IMR-90 (cell line): ENCODE measurements at regions not wholly inside any gene's neighbourhood (a gene's known extent, or its start where the extent isn't known, plus 50 kb on each side); places are given as distances from the start of the nearest gene placed in this dataset.

Experiments
- ATAC-seq: fragments of 200-7000 bp; cut with Tn5 transposase; 2 replicates; pipeline ENCODE4 v1.9.1; 2020; ENCODE audit warnings: low read depth, mild to moderate bottlenecking, moderate library complexity
- BruUV-seq: library from RNA; stranded (reverse); fragments of 400-500 nt; replicated peaks from 2 replicates; lab custom pipeline; 2021; lab: Mats Ljungman, UMichigan
- CTCF ChIA-PET: fragments of 300-600 bp; formaldehyde crosslinking; extraction: SDS; loops from one replicate; lab custom pipeline; 2021; ENCODE audit warnings: antibody characterized with exemption; lab: Yijun Ruan, JAX
- POLR2A ChIA-PET: fragments of 300-600 bp; sonication (Branson Sonifier 250); formaldehyde crosslinking; loops from one replicate; lab custom pipeline; 2022; ENCODE audit warnings: antibody characterized with exemption; ENCODE audit not compliant: unreplicated experiment; lab: Charles Lee
- DNase-seq: peaks from one replicate; pipeline ENCODE4 v3.0.0; 2013
- H2AFZ ChIP-seq: replicated peaks from 2 replicates; pipeline ENCODE3; 2013; ENCODE audit warnings: low read length, mild to moderate bottlenecking; ENCODE audit not compliant: poor library complexity
- H2AK5ac ChIP-seq: 2 replicates; pipeline ENCODE4 v1.6.1; 2013; ENCODE audit warnings: low read depth, low read length, inconsistent platforms
- H2AK9ac ChIP-seq: replicated peaks from 2 replicates; pipeline ENCODE3; 2013; ENCODE audit warnings: mild to moderate bottlenecking, low read depth, low read length, moderate library complexity; ENCODE audit not compliant: poor library complexity
- H2BK120ac ChIP-seq: 2 replicates; pipeline ENCODE4 v1.6.1; 2013; ENCODE audit warnings: low read depth, low read length, inconsistent platforms
- H2BK15ac ChIP-seq: 3 replicates; pipeline ENCODE4 v1.6.1; 2013; ENCODE audit warnings: low read depth, low read length, inconsistent platforms
- H2BK20ac ChIP-seq: 2 replicates; pipeline ENCODE4 v1.6.1; 2013; ENCODE audit warnings: low read depth, mild to moderate bottlenecking, inconsistent platforms, low read length, moderate library complexity
- H2BK5ac ChIP-seq: 2 replicates; pipeline ENCODE4 v1.6.1; 2013; ENCODE audit warnings: mild to moderate bottlenecking, low read depth, low read length, inconsistent platforms; ENCODE audit not compliant: poor library complexity, severe bottlenecking
- H3K14ac ChIP-seq: replicated peaks from 2 replicates; pipeline ENCODE4 v1.6.1; 2013; ENCODE audit warnings: low read depth, low read length, inconsistent platforms
- H3K18ac ChIP-seq: 2 replicates; pipeline ENCODE4 v1.6.1; 2013; ENCODE audit warnings: low read depth, low read length, control low read depth
- H3K23ac ChIP-seq: 2 replicates; pipeline ENCODE4 v1.6.1; 2013; ENCODE audit warnings: low read depth, low read length, inconsistent platforms
- H3K27ac ChIP-seq: 2 replicates; pipeline ENCODE4 v1.5.1; 2013; ENCODE audit warnings: mild to moderate bottlenecking, control low read depth, low read length; ENCODE audit not compliant: insufficient read depth
- H3K27me3 ChIP-seq: 2 replicates; pipeline ENCODE4 v1.6.1; 2013; ENCODE audit warnings: low read length; ENCODE audit not compliant: control insufficient read depth, insufficient read depth
- H3K36me3 ChIP-seq: 2 replicates; pipeline ENCODE4 v1.6.1; 2013; ENCODE audit warnings: low read length, mixed read lengths; ENCODE audit not compliant: control insufficient read depth, insufficient read depth
- H3K4ac ChIP-seq: 2 replicates; pipeline ENCODE4 v1.6.1; 2013; ENCODE audit warnings: low read depth, low read length, inconsistent platforms
- H3K4me1 ChIP-seq: 2 replicates; pipeline ENCODE4 v1.6.1; 2013; ENCODE audit warnings: low read length, mixed read lengths; ENCODE audit not compliant: control insufficient read depth, insufficient read depth
- H3K4me2 ChIP-seq: 2 replicates; pipeline ENCODE4 v1.6.1; 2013; ENCODE audit warnings: low read depth, mild to moderate bottlenecking, control low read depth, low read length, moderate library complexity
- H3K4me3 ChIP-seq: 2 replicates; pipeline ENCODE4 v1.5.1; 2013; ENCODE audit warnings: low read depth, mild to moderate bottlenecking, control low read depth, low read length, moderate library complexity; ENCODE audit not compliant: insufficient read depth
- H3K56ac ChIP-seq: 2 replicates; pipeline ENCODE4 v1.6.1; 2013; ENCODE audit warnings: low read length, inconsistent platforms; ENCODE audit not compliant: insufficient read depth; ENCODE audit errors: extremely low read depth
- H3K79me1 ChIP-seq, 2 experiments: 2 replicates each; pipeline ENCODE4 v1.6.1; 2013; ENCODE audit warnings: low read length in 2 of 2, inconsistent platforms in 1 of 2, low read depth in 1 of 2
- H3K9ac ChIP-seq: 2 replicates; pipeline ENCODE4 v1.6.1; 2013; ENCODE audit warnings: low read depth, low read length, control low read depth
- H3K9me1 ChIP-seq: 2 replicates; pipeline ENCODE4 v1.6.1; 2013; ENCODE audit warnings: low read length, inconsistent platforms; ENCODE audit not compliant: insufficient read depth
- H3K9me3 ChIP-seq: 2 replicates; pipeline ENCODE4 v1.6.1; 2013; ENCODE audit warnings: low read length; ENCODE audit not compliant: control insufficient read depth, insufficient read depth
- H4K20me1 ChIP-seq: 2 replicates; pipeline ENCODE4 v1.6.1; 2013; ENCODE audit warnings: low read length, inconsistent platforms; ENCODE audit not compliant: insufficient read depth
- H4K5ac ChIP-seq: 2 replicates; pipeline ENCODE4 v1.6.1; 2013; ENCODE audit warnings: mild to moderate bottlenecking, low read depth, low read length, control low read depth
- H4K8ac ChIP-seq, 2 experiments: 2 replicates each; pipeline ENCODE4 v1.6.1; 2013; ENCODE audit warnings: low read depth in 2 of 2, low read length in 2 of 2, control low read depth in 1 of 2, inconsistent platforms in 1 of 2
- H4K91ac ChIP-seq: 2 replicates; pipeline ENCODE4 v1.6.1; 2013; ENCODE audit warnings: low read depth, low read length, inconsistent platforms; ENCODE audit not compliant: insufficient read depth
- BHLHE40 ChIP-seq: fragments of 150-350 bp; IDR thresholded peaks from 2 replicates; pipeline ENCODE4 v1.6.1; 2016; ENCODE audit warnings: mild to moderate bottlenecking, low read depth, low read length
- CEBPB ChIP-seq: IDR thresholded peaks from 2 replicates; pipeline ENCODE4 v1.6.1; 2012; ENCODE audit warnings: low read depth, low read length, improper control_type of control experiment
- CHD1 ChIP-seq: IDR thresholded peaks from 2 replicates; pipeline ENCODE4 v1.6.1; 2012; ENCODE audit warnings: low read depth, low read length, improper control_type of control experiment
- FOS ChIP-seq: fragments of 150-350 bp; IDR thresholded peaks from 2 replicates; pipeline ENCODE4 v1.6.1; 2016; ENCODE audit warnings: low read depth, low read length
- MAFK ChIP-seq: IDR thresholded peaks from 2 replicates; pipeline ENCODE4 v1.6.1; 2012; ENCODE audit warnings: low read depth, low read length, improper control_type of control experiment
- MAZ ChIP-seq: IDR thresholded peaks from 2 replicates; pipeline ENCODE4 v1.6.1; 2012; ENCODE audit warnings: low read depth, mild to moderate bottlenecking, low read length, improper control_type of control experiment, moderate library complexity, borderline replicate concordance
- MXI1 ChIP-seq: IDR thresholded peaks from 2 replicates; pipeline ENCODE4 v1.6.1; 2012; ENCODE audit warnings: low read depth, mild to moderate bottlenecking, low read length, moderate library complexity, borderline replicate concordance
- NFE2L2 ChIP-seq: fragments of 150-350 bp; IDR thresholded peaks from 2 replicates; pipeline ENCODE4 v1.6.1; 2016; ENCODE audit warnings: low read depth, mild to moderate bottlenecking, low read length
- POLR2A ChIP-seq: IDR thresholded peaks from 2 replicates; pipeline ENCODE4 v1.6.1; 2012; ENCODE audit warnings: mild to moderate bottlenecking, low read depth, low read length
- RAD21 ChIP-seq: IDR thresholded peaks from 2 replicates; pipeline ENCODE4 v1.6.1; 2012; ENCODE audit warnings: low read length, improper control_type of control experiment
- RCOR1 ChIP-seq: IDR thresholded peaks from 2 replicates; pipeline ENCODE4 v1.6.1; 2012; ENCODE audit warnings: mild to moderate bottlenecking, low read length, improper control_type of control experiment; ENCODE audit not compliant: insufficient replicate concordance
- RFX5 ChIP-seq: IDR thresholded peaks from 2 replicates; pipeline ENCODE4 v1.8.0; 2012; ENCODE audit warnings: low read depth, mild to moderate bottlenecking, low read length, moderate library complexity
- SMC3 ChIP-seq: fragments of 150-350 bp; IDR thresholded peaks from 2 replicates; pipeline ENCODE4 v1.6.1; 2016; ENCODE audit warnings: low read depth, mild to moderate bottlenecking, antibody characterized with exemption, low read length, moderate library complexity
- dilution Hi-C: fragments of 300-500 bp; cut with HindIII; formaldehyde crosslinking; loops from one replicate; pipeline ENCODE4 v1.14.3; 2018; ENCODE audit warnings: low sequenced_read_pairs; ENCODE audit not compliant: unreplicated experiment
- in situ Hi-C: fragments of 300-500 bp; cut with MboI; formaldehyde crosslinking; loops from 3 replicates; pipeline ENCODE4 v1.14.3; 2019; ENCODE audit warnings: low sequenced_read_pairs, inconsistent platforms, mixed read lengths
- intact Hi-C: fragments of 100-400 bp; cut with micrococcal nuclease; formaldehyde crosslinking; loops from 2 replicates; pipeline ENCODE4 v1.10.0; 2022
- TF ChIP-seq, protein P1 (sequence below): conservative IDR thresholded peaks from 2 replicates; pipeline ENCODE4 v1.5.1; 2012; ENCODE audit warnings: mild to moderate bottlenecking, low read depth, low read length, improper control_type of control experiment
- TF ChIP-seq, protein P2 (sequence below): fragments of 150-350 bp; IDR thresholded peaks from 2 replicates; pipeline ENCODE4 v1.6.1; 2017; ENCODE audit warnings: mild to moderate bottlenecking, antibody characterized with exemption, low read length, low read depth
- TF ChIP-seq, protein P3 (sequence below): fragments of 150-350 bp; IDR thresholded peaks from 2 replicates; pipeline ENCODE4 v1.6.1; 2016; ENCODE audit warnings: low read depth, mild to moderate bottlenecking, low read length, moderate library complexity, borderline replicate concordance

DNA sequence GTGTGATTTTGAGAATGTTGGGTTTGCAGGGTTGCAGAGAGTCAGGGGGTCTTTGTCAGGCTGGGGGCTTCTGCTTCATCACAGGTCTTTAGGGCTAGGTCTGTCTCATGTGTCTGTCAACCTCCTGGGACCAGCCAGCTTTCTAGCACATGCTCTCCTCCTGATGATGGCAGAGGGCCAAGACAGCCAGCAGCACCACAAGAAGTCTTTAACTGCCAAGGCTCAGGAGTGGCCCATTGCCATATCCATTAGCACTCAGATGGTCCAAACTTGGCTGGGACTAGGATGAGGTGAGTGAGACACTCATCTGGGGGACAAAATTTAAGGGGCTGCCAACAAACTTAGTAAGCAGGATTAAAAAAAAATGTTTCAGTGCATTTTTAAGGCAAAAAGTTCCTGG, 384.2 kb upstream of the CDH10 start:
- H4K91ac ChIP-seq, result no peak overlapping the region
- no peak overlapping the region for H2BK15ac ChIP-seq
- dilution Hi-C loops, result no loop called here
- no peak overlapping the region for H3K18ac ChIP-seq
- no peak overlapping the region for H2BK120ac ChIP-seq
- no peak overlapping the region for H4K5ac ChIP-seq
- H3K4me2 ChIP-seq, result no peak overlapping the region
- H3K23ac ChIP-seq, result no peak overlapping the region
- H3K9me1 ChIP-seq, result no peaks in the 10 kb centered on the region
- no peak overlapping the region for H3K27ac ChIP-seq
- H2AFZ ChIP-seq, result no peak overlapping the region
- intact Hi-C loops, result no loop called here
- H4K20me1 ChIP-seq, result no peaks in the 10 kb centered on the region
- H3K79me1 ChIP-seq, result no peaks in the 10 kb centered on the region
- in situ Hi-C loops, result no loop called here
- no peaks in the 10 kb centered on the region for H3K4me1 ChIP-seq
- H3K9ac ChIP-seq, result no peak overlapping the region
- no peak overlapping the region for H2AK9ac ChIP-seq
- no peak overlapping the region for H3K4me3 ChIP-seq
- H2BK20ac ChIP-seq, result no peak overlapping the region
- H3K14ac ChIP-seq, result no peak overlapping the region
- no peak overlapping the region for H2BK5ac ChIP-seq
- DNase-seq, result no peak
- H3K56ac ChIP-seq, result no peak overlapping the region
- ChIA-PET CTCF (no interaction called here), POLR2A (no interaction called here)
- peaks cover 5% of the 10 kb centered on the region for H3K9me3 ChIP-seq
- H3K36me3 ChIP-seq, result no peaks in the 10 kb centered on the region
- BruUV-seq, result no TSS peak
- ATAC-seq, result no peak
- no peak overlapping the region for H4K8ac ChIP-seq
- no peak overlapping the region for H3K4ac ChIP-seq
- TF ChIP-seq FOS (no peak), BHLHE40 (no peak), SMC3 (no peak), MAFK (no peak), RFX5 (no peak), RCOR1 (no peak), NFE2L2 (no peak), MXI1 (no peak), CEBPB (no peak), MAZ (no peak), CHD1 (no peak), RAD21 (no peak), POLR2A (no peak)
- TF ChIP-seq, protein P1, sequence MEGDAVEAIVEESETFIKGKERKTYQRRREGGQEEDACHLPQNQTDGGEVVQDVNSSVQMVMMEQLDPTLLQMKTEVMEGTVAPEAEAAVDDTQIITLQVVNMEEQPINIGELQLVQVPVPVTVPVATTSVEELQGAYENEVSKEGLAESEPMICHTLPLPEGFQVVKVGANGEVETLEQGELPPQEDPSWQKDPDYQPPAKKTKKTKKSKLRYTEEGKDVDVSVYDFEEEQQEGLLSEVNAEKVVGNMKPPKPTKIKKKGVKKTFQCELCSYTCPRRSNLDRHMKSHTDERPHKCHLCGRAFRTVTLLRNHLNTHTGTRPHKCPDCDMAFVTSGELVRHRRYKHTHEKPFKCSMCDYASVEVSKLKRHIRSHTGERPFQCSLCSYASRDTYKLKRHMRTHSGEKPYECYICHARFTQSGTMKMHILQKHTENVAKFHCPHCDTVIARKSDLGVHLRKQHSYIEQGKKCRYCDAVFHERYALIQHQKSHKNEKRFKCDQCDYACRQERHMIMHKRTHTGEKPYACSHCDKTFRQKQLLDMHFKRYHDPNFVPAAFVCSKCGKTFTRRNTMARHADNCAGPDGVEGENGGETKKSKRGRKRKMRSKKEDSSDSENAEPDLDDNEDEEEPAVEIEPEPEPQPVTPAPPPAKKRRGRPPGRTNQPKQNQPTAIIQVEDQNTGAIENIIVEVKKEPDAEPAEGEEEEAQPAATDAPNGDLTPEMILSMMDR, result no peak
- TF ChIP-seq, protein P2, sequence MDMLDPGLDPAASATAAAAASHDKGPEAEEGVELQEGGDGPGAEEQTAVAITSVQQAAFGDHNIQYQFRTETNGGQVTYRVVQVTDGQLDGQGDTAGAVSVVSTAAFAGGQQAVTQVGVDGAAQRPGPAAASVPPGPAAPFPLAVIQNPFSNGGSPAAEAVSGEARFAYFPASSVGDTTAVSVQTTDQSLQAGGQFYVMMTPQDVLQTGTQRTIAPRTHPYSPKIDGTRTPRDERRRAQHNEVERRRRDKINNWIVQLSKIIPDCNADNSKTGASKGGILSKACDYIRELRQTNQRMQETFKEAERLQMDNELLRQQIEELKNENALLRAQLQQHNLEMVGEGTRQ, result no peak
- TF ChIP-seq, protein P3, sequence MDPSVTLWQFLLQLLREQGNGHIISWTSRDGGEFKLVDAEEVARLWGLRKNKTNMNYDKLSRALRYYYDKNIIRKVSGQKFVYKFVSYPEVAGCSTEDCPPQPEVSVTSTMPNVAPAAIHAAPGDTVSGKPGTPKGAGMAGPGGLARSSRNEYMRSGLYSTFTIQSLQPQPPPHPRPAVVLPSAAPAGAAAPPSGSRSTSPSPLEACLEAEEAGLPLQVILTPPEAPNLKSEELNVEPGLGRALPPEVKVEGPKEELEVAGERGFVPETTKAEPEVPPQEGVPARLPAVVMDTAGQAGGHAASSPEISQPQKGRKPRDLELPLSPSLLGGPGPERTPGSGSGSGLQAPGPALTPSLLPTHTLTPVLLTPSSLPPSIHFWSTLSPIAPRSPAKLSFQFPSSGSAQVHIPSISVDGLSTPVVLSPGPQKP, result no peak
- H3K27me3 ChIP-seq, result no peaks in the 10 kb centered on the region
- no peak overlapping the region for H2AK5ac ChIP-seq
